Forelimb muscle (tissue), 1 donor: ENCODE measurements at regions not wholly inside any gene's neighbourhood (a gene's known extent, or its start where the extent isn't known, plus 50 kb on each side); places are given as distances from the start of the nearest gene placed in this dataset.
"Not testable (repeated sequence)": the region's sequence is repeated elsewhere in the genome, so short reads cannot be mapped to it uniquely, and the experiment has no call there.

Source experiments
- DNase-seq: peaks from one replicate; pipeline ENCODE4 v3.0.0-alpha.2; 2013; ENCODE audit warnings: low read depth

- no peak for DNase-seq
Observed at GRCh38 chr15:75100679-75101078, 77.3 kb downstream of the PPCDC start.

GRCh38 chr15:75104804-75105557, 81.6 kb downstream of the PPCDC start:
- DNase-seq: peak; percentile 44

GRCh38 chr15:75107516-75107907, 84.1 kb downstream of the PPCDC start:
- no peak for DNase-seq

- no peak for DNase-seq
Observed at GRCh38 chr15:75107908-75108838, 84.8 kb downstream of the PPCDC start.

- no peak for DNase-seq
Observed at GRCh38 chr15:75109021-75109735, 85.8 kb downstream of the PPCDC start.

- no peak for DNase-seq
Observed at GRCh38 chr15:75109736-75110130, 86.3 kb downstream of the PPCDC start.

- DNase-seq: no peak
Observed at GRCh38 chr15:75112278-75112847, 89.0 kb downstream of the PPCDC start.

GRCh38 chr15:75112848-75113492, 88.7 kb upstream of the C15orf39 start:
- no peak for DNase-seq

GRCh38 chr15:75114327-75114726, 87.4 kb upstream of the C15orf39 start:
- no peak for DNase-seq

- no peak for DNase-seq
Observed at GRCh38 chr15:75114796-75115195, 86.9 kb upstream of the C15orf39 start.

- not testable (repeated sequence) for DNase-seq
Observed at GRCh38 chr15:75115411-75115913, 86.2 kb upstream of the C15orf39 start.

GRCh38 chr15:75116143-75116542, 85.5 kb upstream of the C15orf39 start:
- DNase-seq: not testable (repeated sequence)

- no peak for DNase-seq
Observed at GRCh38 chr15:75117993-75118392, 83.7 kb upstream of the C15orf39 start.

GRCh38 chr15:75119312-75119711, 82.4 kb upstream of the C15orf39 start:
- not testable (repeated sequence) for DNase-seq

GRCh38 chr15:75121491-75121890, 80.2 kb upstream of the C15orf39 start:
- no peak for DNase-seq

GRCh38 chr15:75123395-75123794, 78.3 kb upstream of the C15orf39 start:
- DNase-seq: no peak

GRCh38 chr15:75124278-75124677, 77.4 kb upstream of the C15orf39 start:
- DNase-seq: not testable (repeated sequence)

- no peak for DNase-seq
Observed at GRCh38 chr15:75125935-75126334, 75.7 kb upstream of the C15orf39 start.

GRCh38 chr15:75126864-75127580, 74.7 kb upstream of the C15orf39 start:
- no peak for DNase-seq

GRCh38 chr15:75129788-75130187, 71.9 kb upstream of the C15orf39 start:
- no peak for DNase-seq
